ENCODE measurements at regions not wholly inside any gene's neighbourhood (a gene's known extent, or its start where the extent isn't known, plus 50 kb on each side); places are given as distances from the start of the nearest gene placed in this dataset.

DNA sequence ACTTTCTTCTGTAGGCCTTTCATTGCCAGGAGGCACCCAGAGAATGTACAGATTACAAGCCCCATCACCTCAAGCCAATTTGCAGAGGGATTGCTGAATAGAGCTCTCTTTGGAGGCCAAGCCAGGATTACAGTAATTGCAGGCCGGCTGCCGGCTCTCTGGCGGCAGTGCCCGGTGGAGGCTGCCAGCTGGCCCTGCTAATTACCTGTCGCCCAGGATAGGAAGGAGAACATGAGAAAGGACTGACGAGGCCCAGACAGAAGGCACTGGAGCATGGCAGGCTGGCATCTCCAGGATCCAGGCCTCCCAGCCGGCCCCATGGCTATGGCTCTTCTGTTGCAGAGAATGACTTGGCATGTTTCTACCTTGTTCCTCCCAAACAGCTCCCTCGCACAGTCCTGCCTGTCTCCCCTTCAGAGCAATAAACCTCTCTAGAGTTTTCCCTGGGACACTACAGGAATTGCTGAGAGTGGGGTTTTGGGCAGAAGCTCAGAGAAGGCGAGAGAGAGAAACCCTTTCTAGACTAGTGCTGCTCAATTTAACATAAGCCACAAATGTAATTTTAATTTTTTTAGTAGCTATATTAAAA lies 273.6 kb upstream of the PROK2 start:
- Histone ChIP-seq H3K14ac (ENCODE audit: insufficient read depth, low read length) (no peak overlapping the region), H2BK15ac (ENCODE audit: low read depth, low read length) (no peak overlapping the region), H2AFZ (ENCODE audit: low read length) (no peak overlapping the region), H4K20me1 (ENCODE audit: control insufficient read depth, insufficient read depth, insufficient read length) (no peaks in the 10 kb centered on the region), H3K9me3 (ENCODE audit: control insufficient read depth, low read depth, low read length) (no peaks in the 10 kb centered on the region), H3K9ac (ENCODE audit: extremely low read depth, insufficient read length, low read length) (no peak overlapping the region), H3K18ac (ENCODE audit: insufficient read length, low read depth, low read length) (no peak overlapping the region), H2BK20ac (ENCODE audit: low read depth, low read length, poor library complexity, severe bottlenecking) (no peak overlapping the region), H2BK12ac (ENCODE audit: insufficient read length, low read depth, low read length) (no peak overlapping the region), H3K27ac (ENCODE audit: insufficient read length, low read depth, low read length) (no peak overlapping the region), H2BK120ac (ENCODE audit: low read depth, low read length, poor library complexity, severe bottlenecking) (no peak overlapping the region), H3K4ac (ENCODE audit: low read depth, low read length) (no peak overlapping the region), H3T11ph (ENCODE audit: low read length) (no peak overlapping the region), H3K79me2 (ENCODE audit: insufficient read depth, low read length) (no peaks in the 10 kb centered on the region), H3K56ac (ENCODE audit: insufficient read length, low read depth, low read length) (no peak overlapping the region), H3K79me1 (ENCODE audit: insufficient read depth, low read depth, low read length, poor library complexity, severe bottlenecking) (no peaks in the 10 kb centered on the region), H4K91ac (ENCODE audit: insufficient read length, low read depth, low read length) (no peak overlapping the region), H3K27me3 (ENCODE audit: insufficient read depth, low read length) (no peaks in the 10 kb centered on the region), H3K4me1 (ENCODE audit: insufficient read depth, low read length) (no peaks in the 10 kb centered on the region), H2BK5ac (ENCODE audit: insufficient read length, low read length) (no peak overlapping the region), H3K23me2 (ENCODE audit: insufficient read length, low read depth, low read length, poor library complexity, severe bottlenecking) (no peaks in the 10 kb centered on the region), H3K23ac (ENCODE audit: insufficient read length, low read depth, low read length) (no peak overlapping the region), H4K5ac (ENCODE audit: insufficient read length, low read depth, low read length) (no peak overlapping the region), H2AK5ac (ENCODE audit: insufficient read length, low read length) (no peak overlapping the region), H3K4me2 (ENCODE audit: insufficient read depth, insufficient read length, low read length) (no peak overlapping the region), H4K8ac (replicated peaks; ENCODE audit: insufficient read length, low read depth, low read length) (no peak overlapping the region)
- Mint-ChIP-seq H3K27me3 (ENCODE audit: low read depth) (no peaks in the 10 kb centered on the region), H3K27ac (no peak overlapping the region), H3K4me1 (no peaks in the 10 kb centered on the region), H3K9me3 (peaks cover 7% of the 10 kb centered on the region in 2 experiments; a peak in 4 of 5 replicates), H3K36me3 (ENCODE audit: insufficient read depth in 1 of 3, low read depth in 3 of 3) (peaks cover 2 to 11% (median 8%) of the 10 kb centered on the region in 3 experiments; a peak in 4 of 7 replicates), H3K4me3 (no peak overlapping the region)
- no CpG with 5 or more reads among the region's 9 CpGs for WGBS (ENCODE audit: extremely low coverage, insufficient read length, low lambda C conversion rate)
- DNase-seq, result no peak
- TF ChIP-seq, protein P1, sequence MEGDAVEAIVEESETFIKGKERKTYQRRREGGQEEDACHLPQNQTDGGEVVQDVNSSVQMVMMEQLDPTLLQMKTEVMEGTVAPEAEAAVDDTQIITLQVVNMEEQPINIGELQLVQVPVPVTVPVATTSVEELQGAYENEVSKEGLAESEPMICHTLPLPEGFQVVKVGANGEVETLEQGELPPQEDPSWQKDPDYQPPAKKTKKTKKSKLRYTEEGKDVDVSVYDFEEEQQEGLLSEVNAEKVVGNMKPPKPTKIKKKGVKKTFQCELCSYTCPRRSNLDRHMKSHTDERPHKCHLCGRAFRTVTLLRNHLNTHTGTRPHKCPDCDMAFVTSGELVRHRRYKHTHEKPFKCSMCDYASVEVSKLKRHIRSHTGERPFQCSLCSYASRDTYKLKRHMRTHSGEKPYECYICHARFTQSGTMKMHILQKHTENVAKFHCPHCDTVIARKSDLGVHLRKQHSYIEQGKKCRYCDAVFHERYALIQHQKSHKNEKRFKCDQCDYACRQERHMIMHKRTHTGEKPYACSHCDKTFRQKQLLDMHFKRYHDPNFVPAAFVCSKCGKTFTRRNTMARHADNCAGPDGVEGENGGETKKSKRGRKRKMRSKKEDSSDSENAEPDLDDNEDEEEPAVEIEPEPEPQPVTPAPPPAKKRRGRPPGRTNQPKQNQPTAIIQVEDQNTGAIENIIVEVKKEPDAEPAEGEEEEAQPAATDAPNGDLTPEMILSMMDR (conservative IDR thresholded peaks at IDR 0.05), result no peak

All from H9 (cell line).